ENCODE measurements at regions not wholly inside any gene's neighbourhood (a gene's known extent, or its start where the extent isn't known, plus 50 kb on each side); places are given as distances from the start of the nearest gene placed in this dataset.
"Not testable (repeated sequence)": the region's sequence is repeated elsewhere in the genome, so short reads cannot be mapped to it uniquely, and the experiment has no call there.

- DNase-seq (ENCODE audit: low read depth): no peak
- H3K4me3 ChIP-seq (ENCODE audit: low read depth, low read length): no peak overlapping the region
- no peak for TF ChIP-seq CTCF (conservative IDR thresholded peaks at IDR 0.05; ENCODE audit: low read depth, low read length)
Observed at GRCh38 chr5:87125766-87126165, 141.9 kb upstream of the RASA1 start.

- TF ChIP-seq CTCF (conservative IDR thresholded peaks at IDR 0.05; ENCODE audit: low read depth, low read length): no peak
- DNase-seq (ENCODE audit: low read depth): no peak
- no peak overlapping the region for H3K4me3 ChIP-seq (ENCODE audit: low read depth, low read length)
Observed at GRCh38 chr5:87126869-87127268, 140.8 kb upstream of the RASA1 start.

- no peak for DNase-seq (ENCODE audit: low read depth)
- no peak overlapping the region for H3K4me3 ChIP-seq (ENCODE audit: low read depth, low read length)
- TF ChIP-seq CTCF (conservative IDR thresholded peaks at IDR 0.05; ENCODE audit: low read depth, low read length): no peak
Observed at GRCh38 chr5:87127426-87127825, 140.3 kb upstream of the RASA1 start.

- no peak overlapping the region for H3K4me3 ChIP-seq (ENCODE audit: low read depth, low read length)
- DNase-seq (ENCODE audit: low read depth): no peak
- TF ChIP-seq CTCF (conservative IDR thresholded peaks at IDR 0.05; ENCODE audit: low read depth, low read length): no peak
Observed at GRCh38 chr5:87127956-87128687, 139.6 kb upstream of the RASA1 start.

- DNase-seq (ENCODE audit: low read depth): no peak
- TF ChIP-seq CTCF (conservative IDR thresholded peaks at IDR 0.05; ENCODE audit: low read depth, low read length): no peak
- H3K4me3 ChIP-seq (ENCODE audit: low read depth, low read length): no peak overlapping the region
Observed at GRCh38 chr5:87129046-87129445, 138.6 kb upstream of the RASA1 start.

GRCh38 chr5:87132696-87133095 is 135.0 kb upstream of the RASA1 start:
- TF ChIP-seq CTCF (conservative IDR thresholded peaks at IDR 0.05; ENCODE audit: low read depth, low read length): no peak
- H3K4me3 ChIP-seq (ENCODE audit: low read depth, low read length): no peak overlapping the region
- no peak for DNase-seq (ENCODE audit: low read depth)

- not testable (repeated sequence) for DNase-seq (ENCODE audit: low read depth); H3K4me3 ChIP-seq (ENCODE audit: low read depth, low read length)
Observed at GRCh38 chr5:87134513-87134912, 133.2 kb upstream of the RASA1 start.
